A549 (cell line): ENCODE measurements at regions not wholly inside any gene's neighbourhood (a gene's known extent, or its start where the extent isn't known, plus 50 kb on each side); places are given as distances from the start of the nearest gene placed in this dataset.

ENCODE experiments used
- ATAC-seq, 2 experiments: fragments of 200-7000 bp in 1 of 2; fragments of >200 bp in 1 of 2; cut with Nextera tagmentation in 1 of 2; cut with Tn5 transposase in 1 of 2; 3 replicates each; pipeline versions ENCODE4 v1.8.0 to v1.9.1; 2018 to 2020; ENCODE audit warnings: mild to moderate bottlenecking in 1 of 2, moderate library complexity in 1 of 2
- CTCF ChIA-PET: fragments of 300-600 bp; sonication (Branson Sonifier 250); formaldehyde crosslinking; extraction: SDS; loops from one replicate; lab custom pipeline; 2021; ENCODE audit warnings: antibody characterized with exemption, inconsistent platforms; lab: Yijun Ruan, JAX
- POLR2A ChIA-PET: fragments of 350-600 bp; formaldehyde crosslinking; extraction: SDS; loops from one replicate; lab custom pipeline; 2021; ENCODE audit warnings: antibody characterized with exemption, inconsistent platforms; lab: Yijun Ruan, JAX
- DNase-seq, 2 experiments: peaks; one replicate each; pipeline versions ENCODE4 v3.0.0 to v3.0.0-alpha.2; 2011 to 2016; ENCODE audit warnings: low read depth in 1 of 2, low spot score in 1 of 2
- FAIRE-seq: peaks from 2 replicates; lab custom pipeline; 2011; peaks lifted over from hg19 to GRCh38; lab: Jason Lieb, UNC
- H3K27ac ChIP-seq, 2 experiments: fragments of >200 bp; sonication (Bioruptor Twin); formaldehyde crosslinking; 3 replicates each; pipeline ENCODE4 v1.5.1; 2016 to 2017
- H3K4me1 ChIP-seq: fragments of >200 bp; sonication (Bioruptor Twin); formaldehyde crosslinking; 3 replicates; pipeline ENCODE4 v1.6.1; 2016
- H3K4me2 ChIP-seq: fragments of >200 bp; sonication (Bioruptor Twin); formaldehyde crosslinking; 3 replicates; pipeline ENCODE4 v1.6.1; 2016
- H3K4me3 ChIP-seq: fragments of >200 bp; sonication (Bioruptor Twin); formaldehyde crosslinking; 3 replicates; pipeline ENCODE4 v1.5.1; 2016
- H3K9me3 ChIP-seq: fragments of >200 bp; sonication (Bioruptor Twin); formaldehyde crosslinking; 3 replicates; pipeline ENCODE4 v1.6.1; 2016
- BHLHE40 ChIP-seq: IDR thresholded peaks from 2 replicates; pipeline ENCODE4 v1.6.1; 2012; ENCODE audit warnings: low read depth, low read length, inconsistent platforms
- CBX2 ChIP-seq: fragments of 200-600 bp; sonication (generic); IDR thresholded peaks from 2 replicates; pipeline ENCODE4 v1.6.1; 2016; ENCODE audit warnings: low read depth, mild to moderate bottlenecking, borderline replicate concordance
- CBX8 ChIP-seq: fragments of 200-600 bp; sonication (generic); IDR thresholded peaks from 2 replicates; pipeline ENCODE4 v1.6.1; 2016
- CEBPB ChIP-seq, 2 experiments: fragments of >200 bp in 1 of 2; sonication (Bioruptor Twin) in 1 of 2; formaldehyde crosslinking in 1 of 2; IDR thresholded peaks; 2 replicates each; pipeline ENCODE4 v1.6.1; 2012 to 2016
- EHF ChIP-seq: fragments of 250-450 bp; sonication (Bioruptor Pico); IDR thresholded peaks from 2 replicates; pipeline ENCODE4 v1.5.0; 2020; ENCODE audit warnings: mild to moderate bottlenecking
- EP300 ChIP-seq, 2 experiments: fragments of >200 bp; sonication (Bioruptor Twin); formaldehyde crosslinking; IDR thresholded peaks; 2 replicates in 1 of 2; 3 replicates in 1 of 2; pipeline ENCODE4 v1.6.1; 2016 to 2017
- ESRRA ChIP-seq: fragments of 150-350 bp; IDR thresholded peaks from 2 replicates; pipeline ENCODE4 v1.6.1; 2014; ENCODE audit warnings: mild to moderate bottlenecking, low read length, borderline replicate concordance
- HDAC2 ChIP-seq: fragments of 200-600 bp; sonication (generic); IDR thresholded peaks from 2 replicates; pipeline ENCODE4 v1.6.1; 2016
- HOXA7 ChIP-seq: fragments of 250-450 bp; sonication (Bioruptor Pico); IDR thresholded peaks from 2 replicates; pipeline ENCODE4 v1.5.0; 2020; ENCODE audit warnings: mild to moderate bottlenecking, moderate library complexity
- JUN ChIP-seq, 2 experiments: fragments of >200 bp; sonication (Bioruptor Twin); formaldehyde crosslinking; IDR thresholded peaks; 2 replicates in 1 of 2; 3 replicates in 1 of 2; pipeline ENCODE4 v1.6.1; 2016 to 2017
- JUNB ChIP-seq: fragments of >200 bp; sonication (Bioruptor Twin); formaldehyde crosslinking; IDR thresholded peaks from 2 replicates; pipeline ENCODE4 v1.6.1; 2016
- KDM5A ChIP-seq: fragments of 200-600 bp; sonication (generic); IDR thresholded peaks from 2 replicates; pipeline ENCODE4 v1.6.1; 2016; ENCODE audit warnings: antibody characterized with exemption, mild to moderate bottlenecking
- MAZ ChIP-seq: fragments of 150-350 bp; IDR thresholded peaks from 2 replicates; pipeline ENCODE4 v1.6.1; 2014; ENCODE audit warnings: antibody characterized with exemption, low read depth, low read length, borderline replicate concordance
- MYC ChIP-seq: IDR thresholded peaks from 2 replicates; pipeline ENCODE4 v1.6.1; 2012; ENCODE audit warnings: mild to moderate bottlenecking, inconsistent platforms, low read length, improper control_type of control experiment, borderline replicate concordance
- NR3C1 ChIP-seq: fragments of >200 bp; sonication (Bioruptor Twin); formaldehyde crosslinking; IDR thresholded peaks from 3 replicates; pipeline ENCODE4 v1.6.1; 2017
- PHF8 ChIP-seq: fragments of 200-600 bp; sonication (generic); IDR thresholded peaks from 2 replicates; pipeline ENCODE4 v1.6.1; 2016; ENCODE audit warnings: low read depth, mild to moderate bottlenecking, antibody characterized with exemption, moderate library complexity, borderline replicate concordance
- SMC3 ChIP-seq: fragments of >200 bp; sonication (Bioruptor Twin); formaldehyde crosslinking; IDR thresholded peaks from 3 replicates; pipeline ENCODE4 v1.6.1; 2018; ENCODE audit warnings: inconsistent platforms
- TFCP2L1 ChIP-seq: fragments of 250-450 bp; sonication (Bioruptor Pico); IDR thresholded peaks from 2 replicates; pipeline ENCODE4 v1.5.0; 2021; ENCODE audit warnings: mild to moderate bottlenecking
- TP53 ChIP-seq: fragments of 250-450 bp; sonication (Bioruptor Pico); IDR thresholded peaks from 2 replicates; pipeline ENCODE4 v1.5.0; 2021; ENCODE audit warnings: mild to moderate bottlenecking, moderate library complexity
- ZC3H11A ChIP-seq: fragments of 450-650 bp; IDR thresholded peaks from 2 replicates; pipeline ENCODE4 v1.6.1; 2014; ENCODE audit warnings: antibody characterized with exemption, mild to moderate bottlenecking
- ZSCAN20 ChIP-seq: fragments of 250-450 bp; sonication (Bioruptor Pico); IDR thresholded peaks from 2 replicates; pipeline ENCODE4 v1.8.0; 2022; ENCODE audit warnings: mild to moderate bottlenecking, moderate library complexity
- whole genome bisulfite sequencing: methylation state at CpG from one replicate; pipeline ENCODE4 v1.1.6; 2017; ENCODE audit errors: missing lambda C conversion rate; 5-methylcytosine and 5-hydroxymethylcytosine counted together
- TF ChIP-seq, protein P1 (sequence below): IDR thresholded peaks from 2 replicates; pipeline ENCODE4 v1.6.1; 2012
- TF ChIP-seq, protein P2 (sequence below): fragments of 450-650 bp; IDR thresholded peaks from 2 replicates; pipeline ENCODE4 v1.6.1; 2014; ENCODE audit warnings: antibody characterized with exemption
- TF ChIP-seq, protein P3 (sequence below): fragments of >200 bp; sonication (Bioruptor Twin); formaldehyde crosslinking; IDR thresholded peaks from 3 replicates; pipeline ENCODE4 v1.6.1; 2016
- TF ChIP-seq, protein P4 (sequence below): fragments of 150-350 bp; IDR thresholded peaks from 2 replicates; pipeline ENCODE4 v1.6.1; 2014; ENCODE audit warnings: low read depth, mild to moderate bottlenecking, low read length
- TF ChIP-seq, protein P5 (sequence below): fragments of 250-450 bp; sonication (Bioruptor Pico); IDR thresholded peaks from 2 replicates; pipeline ENCODE4 v1.5.0; 2021; ENCODE audit warnings: mild to moderate bottlenecking, moderate library complexity, borderline replicate concordance
- TF ChIP-seq, protein P6 (sequence below): fragments of 250-450 bp; sonication (Bioruptor Pico); IDR thresholded peaks from 2 replicates; pipeline ENCODE4 v1.5.0; 2020; ENCODE audit warnings: low read depth, mild to moderate bottlenecking, moderate library complexity

DNA sequence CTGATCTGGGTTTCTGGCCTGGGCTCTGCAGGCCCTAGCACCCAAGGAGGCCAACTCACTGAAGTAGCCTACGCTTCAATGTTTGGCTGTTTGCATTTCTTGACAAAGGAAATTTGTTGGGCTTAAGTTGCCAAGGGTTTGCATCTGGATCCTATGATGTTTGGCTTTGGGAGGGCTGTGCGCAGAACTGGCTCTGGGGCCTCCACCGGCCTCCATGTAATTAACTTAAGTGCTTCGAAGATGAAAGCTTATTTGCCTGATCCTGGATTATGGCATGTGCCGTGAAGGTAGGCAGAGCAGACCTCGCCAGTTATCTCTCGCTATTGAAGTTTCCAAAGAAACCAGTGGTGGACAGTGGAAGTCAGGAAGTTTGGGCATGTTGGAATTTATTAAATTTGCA, 124.3 kb upstream of the STX18 start:
- 91% methylated on average over 7 of the region's 7 CpGs for WGBS
- no peak overlapping the region for H3K4me2 ChIP-seq
- no peak overlapping the region for H3K27ac ChIP-seq
- no peaks in the 10 kb centered on the region for H3K4me1 ChIP-seq
- ChIA-PET CTCF (interaction anchor here (0.7 kb wide), 1 partner anchor 8 kb away, joined by 4 read pairs; no protein-coding TSS in a partner anchor), POLR2A (no interaction called here)
- no peak for FAIRE-seq
- DNase-seq, result no peak
- ATAC-seq, result no peak
- TF ChIP-seq CEBPB (IDR thresholded peaks at IDR 0.05), result no peak
- no peak for TF ChIP-seq ZC3H11A
- no peak for TF ChIP-seq JUNB
- no peak for TF ChIP-seq EHF
- TF ChIP-seq EP300 (IDR thresholded peaks at IDR 0.05), result no peak
- no peak for TF ChIP-seq HDAC2
- TF ChIP-seq, protein P1, sequence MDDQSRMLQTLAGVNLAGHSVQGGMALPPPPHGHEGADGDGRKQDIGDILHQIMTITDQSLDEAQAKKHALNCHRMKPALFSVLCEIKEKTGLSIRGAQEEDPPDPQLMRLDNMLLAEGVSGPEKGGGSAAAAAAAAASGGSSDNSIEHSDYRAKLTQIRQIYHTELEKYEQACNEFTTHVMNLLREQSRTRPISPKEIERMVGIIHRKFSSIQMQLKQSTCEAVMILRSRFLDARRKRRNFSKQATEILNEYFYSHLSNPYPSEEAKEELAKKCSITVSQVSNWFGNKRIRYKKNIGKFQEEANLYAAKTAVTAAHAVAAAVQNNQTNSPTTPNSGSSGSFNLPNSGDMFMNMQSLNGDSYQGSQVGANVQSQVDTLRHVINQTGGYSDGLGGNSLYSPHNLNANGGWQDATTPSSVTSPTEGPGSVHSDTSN, result no peak
- no peak overlapping the region for H3K4me3 ChIP-seq
- no peaks in the 10 kb centered on the region for H3K9me3 ChIP-seq

DNA sequence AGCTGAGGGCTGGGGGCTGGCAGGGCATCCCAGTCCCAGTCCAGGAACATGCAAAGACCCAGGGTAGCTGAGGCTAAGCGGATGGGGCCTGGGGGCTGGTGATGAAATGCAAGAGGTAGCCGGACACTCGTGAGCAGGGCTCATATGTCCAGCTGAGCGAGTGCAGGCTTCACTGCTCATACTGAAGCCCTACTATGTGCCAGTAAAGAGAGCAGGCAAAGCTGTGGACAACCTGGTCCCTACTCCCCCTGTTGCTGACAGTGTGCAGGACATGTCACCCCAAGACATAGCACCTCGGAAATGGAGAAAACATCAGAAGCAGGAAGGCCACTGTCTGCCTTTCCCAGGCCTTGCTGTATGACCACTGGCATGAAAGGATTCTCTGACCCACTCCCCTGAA, 122.4 kb upstream of the STX18 start:
- Histone ChIP-seq H3K9me3 (no peaks in the 10 kb centered on the region), H3K4me3 (no peak overlapping the region), H3K27ac (no peak overlapping the region), H3K4me1 (peaks cover 12% of the 10 kb centered on the region), H3K4me2 (no peak overlapping the region)
- ATAC-seq, result no peak
- FAIRE-seq, result no peak
- WGBS, result 60% methylated on average over 5 of the region's 5 CpGs
- no peak for DNase-seq
- CTCF ChIA-PET, result no interaction called here
- TF ChIP-seq ZSCAN20 (CRISPR knock-in tag) (no peak), BHLHE40 (no peak), NR3C1 (no peak), KDM5A (no peak), PHF8 (no peak), JUN (IDR thresholded peaks at IDR 0.05) (no peak)
- TF ChIP-seq, protein P2, sequence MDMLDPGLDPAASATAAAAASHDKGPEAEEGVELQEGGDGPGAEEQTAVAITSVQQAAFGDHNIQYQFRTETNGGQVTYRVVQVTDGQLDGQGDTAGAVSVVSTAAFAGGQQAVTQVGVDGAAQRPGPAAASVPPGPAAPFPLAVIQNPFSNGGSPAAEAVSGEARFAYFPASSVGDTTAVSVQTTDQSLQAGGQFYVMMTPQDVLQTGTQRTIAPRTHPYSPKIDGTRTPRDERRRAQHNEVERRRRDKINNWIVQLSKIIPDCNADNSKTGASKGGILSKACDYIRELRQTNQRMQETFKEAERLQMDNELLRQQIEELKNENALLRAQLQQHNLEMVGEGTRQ, result no peak
- TF ChIP-seq, protein P3, sequence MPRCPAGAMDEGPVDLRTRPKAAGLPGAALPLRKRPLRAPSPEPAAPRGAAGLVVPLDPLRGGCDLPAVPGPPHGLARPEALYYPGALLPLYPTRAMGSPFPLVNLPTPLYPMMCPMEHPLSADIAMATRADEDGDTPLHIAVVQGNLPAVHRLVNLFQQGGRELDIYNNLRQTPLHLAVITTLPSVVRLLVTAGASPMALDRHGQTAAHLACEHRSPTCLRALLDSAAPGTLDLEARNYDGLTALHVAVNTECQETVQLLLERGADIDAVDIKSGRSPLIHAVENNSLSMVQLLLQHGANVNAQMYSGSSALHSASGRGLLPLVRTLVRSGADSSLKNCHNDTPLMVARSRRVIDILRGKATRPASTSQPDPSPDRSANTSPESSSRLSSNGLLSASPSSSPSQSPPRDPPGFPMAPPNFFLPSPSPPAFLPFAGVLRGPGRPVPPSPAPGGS, result no peak
- TF ChIP-seq, protein P4, sequence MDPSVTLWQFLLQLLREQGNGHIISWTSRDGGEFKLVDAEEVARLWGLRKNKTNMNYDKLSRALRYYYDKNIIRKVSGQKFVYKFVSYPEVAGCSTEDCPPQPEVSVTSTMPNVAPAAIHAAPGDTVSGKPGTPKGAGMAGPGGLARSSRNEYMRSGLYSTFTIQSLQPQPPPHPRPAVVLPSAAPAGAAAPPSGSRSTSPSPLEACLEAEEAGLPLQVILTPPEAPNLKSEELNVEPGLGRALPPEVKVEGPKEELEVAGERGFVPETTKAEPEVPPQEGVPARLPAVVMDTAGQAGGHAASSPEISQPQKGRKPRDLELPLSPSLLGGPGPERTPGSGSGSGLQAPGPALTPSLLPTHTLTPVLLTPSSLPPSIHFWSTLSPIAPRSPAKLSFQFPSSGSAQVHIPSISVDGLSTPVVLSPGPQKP, result no peak
- TF ChIP-seq, all 56 proteins: peak for 0
- POLR2A ChIA-PET, result no interaction called here

DNA sequence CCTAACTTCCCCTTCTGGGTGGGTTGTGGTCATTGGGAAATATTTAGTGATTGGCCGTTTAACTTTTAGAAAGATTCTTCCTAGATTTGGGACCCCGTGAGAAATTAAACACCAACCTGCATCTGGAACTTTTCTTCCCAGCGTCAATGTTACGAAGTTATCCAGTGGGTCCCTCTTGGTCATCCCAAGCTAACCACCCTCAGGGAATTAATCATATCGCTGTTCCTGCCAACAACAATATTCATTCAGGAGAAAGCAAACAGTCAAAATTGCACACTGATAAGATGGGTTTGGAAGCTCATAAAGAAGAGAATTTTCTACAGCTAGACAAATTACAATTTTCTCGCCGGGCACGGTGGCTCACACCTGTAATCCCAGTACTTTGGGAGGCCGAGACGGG, 121.2 kb upstream of the STX18 start:
- Histone ChIP-seq H3K27ac (no peak overlapping the region), H3K9me3 (no peaks in the 10 kb centered on the region), H3K4me1 (peaks cover 12% of the 10 kb centered on the region), H3K4me2 (no peak overlapping the region), H3K4me3 (no peak overlapping the region)
- DNase-seq, result no peak
- FAIRE-seq, result no peak
- no peak for ATAC-seq
- ChIA-PET CTCF (no interaction called here), POLR2A (no interaction called here)
- 82% methylated on average over 10 of the region's 10 CpGs for WGBS
- TF ChIP-seq, protein P2, result no peak
- TF ChIP-seq, protein P1, result no peak
- no peak for TF ChIP-seq MAZ
- TF ChIP-seq, protein P5, sequence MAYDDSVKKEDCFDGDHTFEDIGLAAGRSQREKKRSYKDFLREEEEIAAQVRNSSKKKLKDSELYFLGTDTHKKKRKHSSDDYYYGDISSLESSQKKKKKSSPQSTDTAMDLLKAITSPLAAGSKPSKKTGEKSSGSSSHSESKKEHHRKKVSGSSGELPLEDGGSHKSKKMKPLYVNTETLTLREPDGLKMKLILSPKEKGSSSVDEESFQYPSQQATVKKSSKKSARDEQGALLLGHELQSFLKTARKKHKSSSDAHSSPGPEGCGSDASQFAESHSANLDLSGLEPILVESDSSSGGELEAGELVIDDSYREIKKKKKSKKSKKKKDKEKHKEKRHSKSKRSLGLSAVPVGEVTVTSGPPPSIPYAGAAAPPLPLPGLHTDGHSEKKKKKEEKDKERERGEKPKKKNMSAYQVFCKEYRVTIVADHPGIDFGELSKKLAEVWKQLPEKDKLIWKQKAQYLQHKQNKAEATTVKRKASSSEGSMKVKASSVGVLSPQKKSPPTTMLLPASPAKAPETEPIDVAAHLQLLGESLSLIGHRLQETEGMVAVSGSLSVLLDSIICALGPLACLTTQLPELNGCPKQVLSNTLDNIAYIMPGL (CRISPR knock-in tag), result no peak
- TF ChIP-seq TP53 (CRISPR knock-in tag), result no peak
- TF ChIP-seq SMC3, result no peak
- no peak for TF ChIP-seq PHF8
- no peak for TF ChIP-seq MYC
- no peak for TF ChIP-seq TFCP2L1 (CRISPR knock-in tag)
- no peak for TF ChIP-seq CBX2
- no peak for TF ChIP-seq HOXA7 (CRISPR knock-in tag)
- TF ChIP-seq, protein P6, sequence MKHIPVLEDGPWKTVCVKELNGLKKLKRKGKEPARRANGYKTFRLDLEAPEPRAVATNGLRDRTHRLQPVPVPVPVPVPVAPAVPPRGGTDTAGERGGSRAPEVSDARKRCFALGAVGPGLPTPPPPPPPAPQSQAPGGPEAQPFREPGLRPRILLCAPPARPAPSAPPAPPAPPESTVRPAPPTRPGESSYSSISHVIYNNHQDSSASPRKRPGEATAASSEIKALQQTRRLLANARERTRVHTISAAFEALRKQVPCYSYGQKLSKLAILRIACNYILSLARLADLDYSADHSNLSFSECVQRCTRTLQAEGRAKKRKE (CRISPR knock-in tag), result no peak
- TF ChIP-seq ESRRA, result no peak
- no peak for TF ChIP-seq CBX8
